ENCODE measurements at regions not wholly inside any gene's neighbourhood (a gene's known extent, or its start where the extent isn't known, plus 50 kb on each side); places are given as distances from the start of the nearest gene placed in this dataset.

- TF ChIP-seq TAF1 (IDR thresholded peaks at IDR 0.05; ENCODE audit: low read depth, low read length) (no peak), POLR2AphosphoS5 (IDR thresholded peaks at IDR 0.05; ENCODE audit: low read depth, low read length) (no peak), POLR2A (IDR thresholded peaks at IDR 0.05; ENCODE audit: low read depth, low read length) (no peak)
These were observed 385.5 kb upstream of the INTU start for GRCh38 chr4:127246963-127247952.
